IMR-90 (cell line): ENCODE measurements at regions not wholly inside any gene's neighbourhood (a gene's known extent, or its start where the extent isn't known, plus 50 kb on each side); places are given as distances from the start of the nearest gene placed in this dataset.

Experiments
- ATAC-seq: fragments of 200-7000 bp; cut with Tn5 transposase; 2 replicates; pipeline ENCODE4 v1.9.1; 2020; ENCODE audit warnings: low read depth, mild to moderate bottlenecking, moderate library complexity
- BruUV-seq: library from RNA; stranded (reverse); fragments of 400-500 nt; replicated peaks from 2 replicates; lab custom pipeline; 2021; lab: Mats Ljungman, UMichigan
- CTCF ChIA-PET: fragments of 300-600 bp; formaldehyde crosslinking; extraction: SDS; loops from one replicate; lab custom pipeline; 2021; ENCODE audit warnings: antibody characterized with exemption; lab: Yijun Ruan, JAX
- POLR2A ChIA-PET: fragments of 300-600 bp; sonication (Branson Sonifier 250); formaldehyde crosslinking; loops from one replicate; lab custom pipeline; 2022; ENCODE audit warnings: antibody characterized with exemption; ENCODE audit not compliant: unreplicated experiment; lab: Charles Lee
- DNase-seq: peaks from one replicate; pipeline ENCODE4 v3.0.0; 2013
- H2AFZ ChIP-seq: replicated peaks from 2 replicates; pipeline ENCODE3; 2013; ENCODE audit warnings: low read length, mild to moderate bottlenecking; ENCODE audit not compliant: poor library complexity
- H2AK5ac ChIP-seq: 2 replicates; pipeline ENCODE4 v1.6.1; 2013; ENCODE audit warnings: low read depth, low read length, inconsistent platforms
- H2AK9ac ChIP-seq: replicated peaks from 2 replicates; pipeline ENCODE3; 2013; ENCODE audit warnings: mild to moderate bottlenecking, low read depth, low read length, moderate library complexity; ENCODE audit not compliant: poor library complexity
- H2BK120ac ChIP-seq: 2 replicates; pipeline ENCODE4 v1.6.1; 2013; ENCODE audit warnings: low read depth, low read length, inconsistent platforms
- H2BK15ac ChIP-seq: 3 replicates; pipeline ENCODE4 v1.6.1; 2013; ENCODE audit warnings: low read depth, low read length, inconsistent platforms
- H2BK20ac ChIP-seq: 2 replicates; pipeline ENCODE4 v1.6.1; 2013; ENCODE audit warnings: low read depth, mild to moderate bottlenecking, inconsistent platforms, low read length, moderate library complexity
- H2BK5ac ChIP-seq: 2 replicates; pipeline ENCODE4 v1.6.1; 2013; ENCODE audit warnings: mild to moderate bottlenecking, low read depth, low read length, inconsistent platforms; ENCODE audit not compliant: poor library complexity, severe bottlenecking
- H3K14ac ChIP-seq: replicated peaks from 2 replicates; pipeline ENCODE4 v1.6.1; 2013; ENCODE audit warnings: low read depth, low read length, inconsistent platforms
- H3K18ac ChIP-seq: 2 replicates; pipeline ENCODE4 v1.6.1; 2013; ENCODE audit warnings: low read depth, low read length, control low read depth
- H3K23ac ChIP-seq: 2 replicates; pipeline ENCODE4 v1.6.1; 2013; ENCODE audit warnings: low read depth, low read length, inconsistent platforms
- H3K27ac ChIP-seq: 2 replicates; pipeline ENCODE4 v1.5.1; 2013; ENCODE audit warnings: mild to moderate bottlenecking, control low read depth, low read length; ENCODE audit not compliant: insufficient read depth
- H3K27me3 ChIP-seq: 2 replicates; pipeline ENCODE4 v1.6.1; 2013; ENCODE audit warnings: low read length; ENCODE audit not compliant: control insufficient read depth, insufficient read depth
- H3K36me3 ChIP-seq: 2 replicates; pipeline ENCODE4 v1.6.1; 2013; ENCODE audit warnings: low read length, mixed read lengths; ENCODE audit not compliant: control insufficient read depth, insufficient read depth
- H3K4ac ChIP-seq: 2 replicates; pipeline ENCODE4 v1.6.1; 2013; ENCODE audit warnings: low read depth, low read length, inconsistent platforms
- H3K4me1 ChIP-seq: 2 replicates; pipeline ENCODE4 v1.6.1; 2013; ENCODE audit warnings: low read length, mixed read lengths; ENCODE audit not compliant: control insufficient read depth, insufficient read depth
- H3K4me2 ChIP-seq: 2 replicates; pipeline ENCODE4 v1.6.1; 2013; ENCODE audit warnings: low read depth, mild to moderate bottlenecking, control low read depth, low read length, moderate library complexity
- H3K4me3 ChIP-seq: 2 replicates; pipeline ENCODE4 v1.5.1; 2013; ENCODE audit warnings: low read depth, mild to moderate bottlenecking, control low read depth, low read length, moderate library complexity; ENCODE audit not compliant: insufficient read depth
- H3K56ac ChIP-seq: 2 replicates; pipeline ENCODE4 v1.6.1; 2013; ENCODE audit warnings: low read length, inconsistent platforms; ENCODE audit not compliant: insufficient read depth; ENCODE audit errors: extremely low read depth
- H3K79me1 ChIP-seq, 2 experiments: 2 replicates each; pipeline ENCODE4 v1.6.1; 2013; ENCODE audit warnings: low read length in 2 of 2, inconsistent platforms in 1 of 2, low read depth in 1 of 2
- H3K9ac ChIP-seq: 2 replicates; pipeline ENCODE4 v1.6.1; 2013; ENCODE audit warnings: low read depth, low read length, control low read depth
- H3K9me1 ChIP-seq: 2 replicates; pipeline ENCODE4 v1.6.1; 2013; ENCODE audit warnings: low read length, inconsistent platforms; ENCODE audit not compliant: insufficient read depth
- H3K9me3 ChIP-seq: 2 replicates; pipeline ENCODE4 v1.6.1; 2013; ENCODE audit warnings: low read length; ENCODE audit not compliant: control insufficient read depth, insufficient read depth
- H4K20me1 ChIP-seq: 2 replicates; pipeline ENCODE4 v1.6.1; 2013; ENCODE audit warnings: low read length, inconsistent platforms; ENCODE audit not compliant: insufficient read depth
- H4K5ac ChIP-seq: 2 replicates; pipeline ENCODE4 v1.6.1; 2013; ENCODE audit warnings: mild to moderate bottlenecking, low read depth, low read length, control low read depth
- H4K8ac ChIP-seq, 2 experiments: 2 replicates each; pipeline ENCODE4 v1.6.1; 2013; ENCODE audit warnings: low read depth in 2 of 2, low read length in 2 of 2, control low read depth in 1 of 2, inconsistent platforms in 1 of 2
- H4K91ac ChIP-seq: 2 replicates; pipeline ENCODE4 v1.6.1; 2013; ENCODE audit warnings: low read depth, low read length, inconsistent platforms; ENCODE audit not compliant: insufficient read depth
- CHD1 ChIP-seq: IDR thresholded peaks from 2 replicates; pipeline ENCODE4 v1.6.1; 2012; ENCODE audit warnings: low read depth, low read length, improper control_type of control experiment
- FOS ChIP-seq: fragments of 150-350 bp; IDR thresholded peaks from 2 replicates; pipeline ENCODE4 v1.6.1; 2016; ENCODE audit warnings: low read depth, low read length
- WGBS, 2 experiments: methylation state at CpG; one replicate each; pipeline versions ENCODE4 v1.1.5 to v1.1.7; 2013; ENCODE audit warnings: missing lambda C conversion rate in 2 of 2; ENCODE audit not compliant: insufficient read length in 1 of 2; ENCODE audit errors: extremely low coverage in 2 of 2; 5-methylcytosine and 5-hydroxymethylcytosine counted together
- dilution Hi-C: fragments of 300-500 bp; cut with HindIII; formaldehyde crosslinking; loops from one replicate; pipeline ENCODE4 v1.14.3; 2018; ENCODE audit warnings: low sequenced_read_pairs; ENCODE audit not compliant: unreplicated experiment
- in situ Hi-C: fragments of 300-500 bp; cut with MboI; formaldehyde crosslinking; loops from 3 replicates; pipeline ENCODE4 v1.14.3; 2019; ENCODE audit warnings: low sequenced_read_pairs, inconsistent platforms, mixed read lengths
- intact Hi-C: fragments of 100-400 bp; cut with micrococcal nuclease; formaldehyde crosslinking; loops from 2 replicates; pipeline ENCODE4 v1.10.0; 2022
- TF ChIP-seq, protein P1 (sequence below): fragments of 150-350 bp; IDR thresholded peaks from 2 replicates; pipeline ENCODE4 v1.6.1; 2017; ENCODE audit warnings: mild to moderate bottlenecking, antibody characterized with exemption, low read length, low read depth

DNA sequence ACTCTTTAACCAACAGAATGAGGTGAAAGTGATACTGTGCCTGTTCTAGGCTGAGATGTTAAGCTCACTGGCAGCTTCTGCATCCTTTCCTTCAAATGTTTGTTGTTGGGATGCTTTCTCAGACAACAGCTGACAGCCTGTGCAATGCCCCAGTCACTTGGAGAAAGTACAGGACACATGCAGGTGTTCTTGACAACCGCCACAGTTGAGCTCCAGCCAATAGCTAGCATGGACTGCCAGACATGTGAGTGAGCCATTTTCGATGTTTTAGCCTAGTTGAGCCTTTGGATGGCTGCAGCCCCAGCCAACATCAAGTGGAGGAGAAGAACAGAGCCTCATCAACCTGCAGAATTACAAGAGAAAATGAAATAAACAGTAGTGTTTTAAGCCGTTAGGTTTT, 94.1 kb upstream of the PPP3CA start:
- BruUV-seq, result no TSS peak
- Histone ChIP-seq H3K4me1 (no peaks in the 10 kb centered on the region), H3K79me1 (no peaks in the 10 kb centered on the region), H3K4ac (no peak overlapping the region), H3K27me3 (no peaks in the 10 kb centered on the region), H3K18ac (no peak overlapping the region), H4K91ac (no peak overlapping the region), H3K4me3 (no peak overlapping the region), H3K14ac (no peak overlapping the region), H4K5ac (no peak overlapping the region), H3K23ac (no peak overlapping the region), H3K9me3 (no peaks in the 10 kb centered on the region), H3K4me2 (no peak overlapping the region), H2BK120ac (no peak overlapping the region), H2BK15ac (no peak overlapping the region), H2AK9ac (no peak overlapping the region), H3K36me3 (no peaks in the 10 kb centered on the region), H4K8ac (no peak overlapping the region), H3K9me1 (no peaks in the 10 kb centered on the region), H2BK20ac (no peak overlapping the region), H2BK5ac (no peak overlapping the region), H3K27ac (no peak overlapping the region), H4K20me1 (no peaks in the 10 kb centered on the region), H3K56ac (no peak overlapping the region), H2AFZ (no peak overlapping the region), H2AK5ac (no peak overlapping the region), H3K9ac (no peak overlapping the region)
- in situ Hi-C loops, result no loop called here
- DNase-seq, result no peak
- 100% methylated on average over 1 of the region's 3 CpGs; no CpG with 5 or more reads in 1 of the 2 experiments for WGBS, 2 experiments
- ChIA-PET POLR2A (no interaction called here), CTCF (no interaction called here)
- TF ChIP-seq CHD1 (no peak), FOS (no peak)
- TF ChIP-seq, protein P1, sequence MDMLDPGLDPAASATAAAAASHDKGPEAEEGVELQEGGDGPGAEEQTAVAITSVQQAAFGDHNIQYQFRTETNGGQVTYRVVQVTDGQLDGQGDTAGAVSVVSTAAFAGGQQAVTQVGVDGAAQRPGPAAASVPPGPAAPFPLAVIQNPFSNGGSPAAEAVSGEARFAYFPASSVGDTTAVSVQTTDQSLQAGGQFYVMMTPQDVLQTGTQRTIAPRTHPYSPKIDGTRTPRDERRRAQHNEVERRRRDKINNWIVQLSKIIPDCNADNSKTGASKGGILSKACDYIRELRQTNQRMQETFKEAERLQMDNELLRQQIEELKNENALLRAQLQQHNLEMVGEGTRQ, result no peak
- dilution Hi-C loops, result no loop called here
- ATAC-seq, result no peak
- intact Hi-C loops, result no loop called here
